ENCODE measurements at regions not wholly inside any gene's neighbourhood (a gene's known extent, or its start where the extent isn't known, plus 50 kb on each side); places are given as distances from the start of the nearest gene placed in this dataset.

- no peak for DNase-seq
- H3K27ac ChIP-seq = no peak overlapping the region
- H3K36me3 ChIP-seq = no peaks in the 10 kb centered on the region
- H3K9me3 ChIP-seq (ENCODE audit: severe bottlenecking) = no peaks in the 10 kb centered on the region
- H3K4me3 ChIP-seq (ENCODE audit: low read depth, low read length) = no peak overlapping the region
- TF ChIP-seq CTCF (IDR thresholded peaks at IDR 0.05; ENCODE audit: low read depth, low read length) = no peak
- H3K27me3 ChIP-seq (ENCODE audit: insufficient read depth, low read depth, severe bottlenecking) = no peaks in the 10 kb centered on the region
These were observed 801.6 kb upstream of the GCFC2 start for GRCh38 chr2:76512201-76512820.

DNA sequence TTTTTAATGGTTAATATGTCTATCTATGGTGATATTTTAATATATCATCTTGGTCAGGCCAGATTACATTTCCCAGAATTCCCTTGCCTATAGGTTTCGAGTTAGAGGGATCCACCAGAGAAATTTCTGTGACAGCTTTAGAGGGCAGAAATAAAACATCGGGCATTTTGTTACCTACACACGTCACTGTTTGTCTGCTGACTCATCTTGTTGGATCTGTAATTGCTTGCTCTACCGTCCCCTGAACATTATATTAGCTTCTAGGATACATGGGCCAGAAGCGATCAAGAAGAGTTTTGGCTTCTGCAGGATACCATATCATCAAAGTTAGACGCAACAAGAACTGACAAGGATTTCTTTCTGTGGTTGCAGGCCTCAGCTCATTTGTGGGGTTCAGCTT, 795.8 kb upstream of the GCFC2 start:
- TF ChIP-seq CTCF (IDR thresholded peaks at IDR 0.05; ENCODE audit: low read depth, low read length) = no peak
- Histone ChIP-seq H3K4me3 (ENCODE audit: low read depth, low read length) (no peak overlapping the region), H3K36me3 (no peaks in the 10 kb centered on the region), H3K9me3 (ENCODE audit: severe bottlenecking) (no peaks in the 10 kb centered on the region), H3K27ac (no peak overlapping the region), H3K27me3 (ENCODE audit: insufficient read depth, low read depth, severe bottlenecking) (no peaks in the 10 kb centered on the region)
- DNase-seq = no peak

DNA sequence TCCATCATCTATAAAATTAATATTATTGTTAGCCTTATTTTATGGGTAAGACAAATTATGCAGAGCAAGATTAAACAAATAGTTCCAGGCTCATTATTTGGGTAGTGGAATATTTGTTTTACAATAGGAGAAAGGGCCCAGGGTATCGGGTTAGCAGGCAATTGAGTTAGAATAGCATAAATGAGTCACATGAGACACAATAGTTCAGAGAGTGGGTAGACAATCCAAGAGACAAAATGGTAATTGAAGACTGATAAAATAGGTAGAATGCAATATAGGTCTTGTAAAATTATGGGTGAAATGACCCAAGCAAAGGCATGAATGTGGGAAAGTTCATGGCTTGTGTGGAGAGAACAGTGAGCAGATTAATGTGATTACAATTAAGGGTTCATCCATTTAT, 790.9 kb upstream of the GCFC2 start:
- Histone ChIP-seq H3K36me3 (no peaks in the 10 kb centered on the region), H3K4me3 (ENCODE audit: low read depth, low read length) (no peak overlapping the region), H3K27me3 (ENCODE audit: insufficient read depth, low read depth, severe bottlenecking) (no peaks in the 10 kb centered on the region), H3K9me3 (ENCODE audit: severe bottlenecking) (no peaks in the 10 kb centered on the region), H3K27ac (no peak overlapping the region)
- TF ChIP-seq CTCF (IDR thresholded peaks at IDR 0.05; ENCODE audit: low read depth, low read length) = no peak
- DNase-seq = no peak

DNA sequence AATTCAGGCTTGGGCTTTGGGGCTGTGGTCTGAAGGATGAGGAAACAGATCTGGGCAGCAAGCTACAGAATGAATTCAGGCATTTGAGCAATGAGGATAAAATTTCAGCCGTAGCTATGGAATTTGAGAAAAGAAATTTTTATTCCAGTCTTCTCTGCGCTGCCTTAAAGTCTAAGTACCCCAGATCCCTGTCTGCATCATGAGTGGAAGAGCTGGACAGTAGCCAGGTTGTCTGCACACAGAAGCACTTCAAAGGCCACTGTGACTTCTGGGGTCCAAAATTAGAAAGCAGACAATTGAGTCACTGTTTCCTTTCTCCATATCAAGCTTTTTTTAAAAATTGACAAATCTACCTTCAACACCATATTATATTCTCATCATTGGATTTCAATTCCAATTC, 787.6 kb upstream of the GCFC2 start:
- H3K27me3 ChIP-seq (ENCODE audit: insufficient read depth, low read depth, severe bottlenecking) = no peaks in the 10 kb centered on the region
- no peak overlapping the region for H3K4me3 ChIP-seq (ENCODE audit: low read depth, low read length)
- no peaks in the 10 kb centered on the region for H3K9me3 ChIP-seq (ENCODE audit: severe bottlenecking)
- DNase-seq = no peak
- no peaks in the 10 kb centered on the region for H3K36me3 ChIP-seq
- no peak overlapping the region for H3K27ac ChIP-seq
- TF ChIP-seq CTCF (IDR thresholded peaks at IDR 0.05; ENCODE audit: low read depth, low read length) = no peak

DNA sequence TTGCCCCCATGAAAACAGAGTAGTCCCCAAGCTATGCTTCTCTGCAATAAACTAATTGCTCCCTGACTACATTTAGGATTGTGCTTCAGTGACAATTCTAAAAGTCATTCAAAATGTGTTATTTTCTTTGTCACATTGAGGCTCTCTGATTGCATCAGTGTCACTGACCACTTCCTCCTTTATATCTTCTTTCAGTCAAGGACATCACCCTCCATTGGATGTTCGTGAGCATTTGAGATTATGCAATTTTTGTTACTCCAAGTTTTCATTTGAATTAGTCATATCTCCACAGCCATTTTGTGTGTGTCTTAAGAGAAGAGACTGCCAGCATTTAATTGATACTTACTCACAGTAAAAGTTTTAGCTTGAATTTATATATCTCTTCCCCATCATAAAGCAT, 780.8 kb upstream of the GCFC2 start:
- H3K36me3 ChIP-seq = no peaks in the 10 kb centered on the region
- H3K27me3 ChIP-seq (ENCODE audit: insufficient read depth, low read depth, severe bottlenecking) = no peaks in the 10 kb centered on the region
- H3K27ac ChIP-seq = no peak overlapping the region
- no peak for TF ChIP-seq CTCF (IDR thresholded peaks at IDR 0.05; ENCODE audit: low read depth, low read length)
- no peak overlapping the region for H3K4me3 ChIP-seq (ENCODE audit: low read depth, low read length)
- H3K9me3 ChIP-seq (ENCODE audit: severe bottlenecking) = no peaks in the 10 kb centered on the region
- DNase-seq = no peak
